ENCODE measurements at regions not wholly inside any gene's neighbourhood (a gene's known extent, or its start where the extent isn't known, plus 50 kb on each side); places are given as distances from the start of the nearest gene placed in this dataset.
A peak's percentile ranks its signal among the peaks of the same experiment; 100 is the strongest.

DNA sequence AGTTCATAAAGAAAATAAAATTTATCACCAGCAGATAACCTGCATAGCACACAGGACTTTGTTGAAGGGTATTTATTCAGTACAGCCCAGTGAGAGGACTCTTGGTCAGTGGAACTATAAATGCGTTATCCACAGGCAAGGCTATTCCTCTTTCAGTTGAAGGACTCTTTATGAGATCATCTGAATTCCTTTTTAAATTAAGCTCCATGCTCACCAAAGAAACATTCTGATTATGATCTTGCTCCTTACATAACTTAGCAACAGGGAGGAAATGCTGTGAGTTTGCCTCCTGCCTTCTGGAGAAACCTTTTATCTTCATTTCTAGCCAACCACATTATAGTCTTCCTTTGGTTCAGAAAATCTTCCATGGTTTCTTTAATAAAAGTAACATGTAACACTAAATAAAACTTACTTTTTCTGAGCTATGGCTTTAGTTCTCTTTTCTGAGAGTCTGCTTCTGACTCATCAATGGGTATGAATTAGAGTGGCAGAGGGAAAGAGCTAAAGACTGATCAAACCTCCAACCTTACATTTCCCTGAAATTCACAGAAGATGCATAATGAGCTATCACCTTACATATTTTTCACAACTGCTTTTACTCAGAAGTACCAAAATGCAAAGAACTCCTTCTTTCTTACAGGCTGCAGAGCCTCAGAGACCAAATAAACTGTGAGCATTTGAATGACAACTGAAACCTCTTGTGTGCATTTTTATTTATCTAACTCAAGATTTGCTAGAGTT, 267.2 kb downstream of the ADGRG6 start:
- H3K4me1 Mint-ChIP-seq (ENCODE audit: low read depth), result peaks cover 57% of the 10 kb centered on the region

DNA sequence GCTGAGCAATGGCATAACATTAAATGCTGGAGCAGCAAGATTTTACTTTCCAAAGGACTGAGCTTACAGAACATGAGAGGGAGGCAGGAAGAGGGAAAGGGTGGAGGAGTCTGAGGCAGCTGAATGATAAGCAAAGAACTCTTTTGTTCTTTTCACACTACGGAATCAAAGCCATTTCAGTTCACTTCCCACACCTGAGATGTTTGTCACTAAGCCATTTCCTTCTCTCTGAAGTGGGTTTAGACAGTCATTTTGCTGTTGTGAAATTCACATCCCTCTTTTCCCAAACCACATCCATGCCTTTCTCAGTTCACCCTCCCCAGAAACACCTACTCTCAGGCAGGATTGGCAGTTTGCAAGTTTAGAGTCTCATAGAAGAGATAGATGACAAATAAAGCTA, 267.9 kb downstream of the ADGRG6 start:
- Mint-ChIP-seq H3K27me3 (ENCODE audit: low read depth) (no peaks in the 10 kb centered on the region), H3K4me3 (peak overlapping the region; percentile 40 to 68), H3K27ac (no peak overlapping the region), H3K4me1 (ENCODE audit: low read depth) (peaks cover 55% of the 10 kb centered on the region), H3K9me3 (peaks cover 6 to 10% of the 10 kb centered on the region in 2 donors), H3K36me3 (ENCODE audit: insufficient read depth in 2 of 2) (peaks cover 8 to 17% of the 10 kb centered on the region in 2 donors)
- ATAC-seq (replicated peaks in 1 of 2) (peak; percentile 58 to 61), DNase-seq (peak in 1 of 2 donors; percentile 1)

More for the DNA sequence above, 267.2 kb downstream of the ADGRG6 start:
- Mint-ChIP-seq H3K4me3 (peak overlapping the region; percentile 40 to 68), H3K27me3 (ENCODE audit: low read depth) (no peaks in the 10 kb centered on the region), H3K27ac (peak overlapping the region; percentile 20), H3K9me3 (peaks cover 6 to 7% of the 10 kb centered on the region in 2 donors), H3K36me3 (ENCODE audit: insufficient read depth in 2 of 2) (peaks cover 8 to 12% of the 10 kb centered on the region in 2 donors)
- peak; percentile 73 to 76 for ATAC-seq (replicated peaks in 1 of 2)
- DNase-seq, result no peak

DNA sequence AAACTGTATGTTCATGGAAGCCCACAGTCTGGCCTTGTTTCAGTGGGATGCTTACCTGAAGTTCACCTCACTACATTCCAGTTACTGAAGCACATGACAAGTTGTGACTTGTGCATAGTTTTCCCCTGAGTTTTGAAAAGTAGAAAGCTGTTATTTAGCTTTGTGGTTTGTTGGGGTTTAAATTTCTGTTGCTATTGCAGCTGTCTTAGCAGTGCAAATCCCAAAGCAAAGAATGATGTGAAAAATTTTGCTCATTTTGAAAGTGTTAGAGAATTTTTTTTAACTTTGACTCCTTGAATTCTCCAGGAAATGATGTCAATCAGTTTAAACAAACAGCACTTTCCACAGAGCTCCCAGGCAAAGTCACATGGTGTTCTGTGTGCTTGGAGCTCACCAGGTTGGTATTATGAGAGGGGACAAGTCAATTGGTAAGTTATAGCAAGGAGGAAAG, 268.4 kb downstream of the ADGRG6 start:
- no peaks in the 10 kb centered on the region for H3K27me3 Mint-ChIP-seq (ENCODE audit: low read depth)
- peaks cover 9 to 10% of the 10 kb centered on the region in 2 donors for H3K9me3 Mint-ChIP-seq
- H3K27ac Mint-ChIP-seq, result no peak overlapping the region
- no peak for ATAC-seq (replicated peaks in 1 of 2)
- peaks cover 8 to 17% of the 10 kb centered on the region in 2 donors for H3K36me3 Mint-ChIP-seq (ENCODE audit: insufficient read depth in 2 of 2)
- H3K4me1 Mint-ChIP-seq (ENCODE audit: low read depth), result peaks cover 50% of the 10 kb centered on the region
- DNase-seq, result no peak
- peak overlapping the region; percentile 40 to 68 for H3K4me3 Mint-ChIP-seq

DNA sequence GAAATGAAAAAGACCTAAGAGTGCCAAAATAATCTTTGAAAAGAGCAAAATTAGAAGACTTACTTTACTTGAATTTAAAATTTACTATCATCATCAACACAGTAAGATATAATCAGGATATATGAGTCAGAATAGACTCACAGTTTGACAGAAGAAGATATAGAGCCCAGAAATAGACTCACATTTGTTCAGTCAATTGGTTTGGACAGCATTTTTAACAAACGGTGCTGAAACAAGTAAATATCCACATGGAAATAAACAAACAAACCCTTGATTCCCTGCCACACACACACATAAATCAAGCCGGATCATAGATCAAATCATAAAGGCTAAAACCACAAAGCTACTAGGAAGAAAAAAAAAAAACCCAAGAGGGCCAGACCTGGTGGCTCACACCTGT, 291.1 kb downstream of the ADGRG6 start:
- Mint-ChIP-seq H3K27me3 (ENCODE audit: low read depth) (peaks cover 7% of the 10 kb centered on the region), H3K36me3 (ENCODE audit: insufficient read depth in 2 of 2) (peaks cover 7 to 12% of the 10 kb centered on the region in 2 donors), H3K9me3 (peaks cover 6 to 12% of the 10 kb centered on the region in 2 donors), H3K4me1 (ENCODE audit: low read depth) (peaks cover 8% of the 10 kb centered on the region), H3K4me3 (no peak overlapping the region), H3K27ac (no peak overlapping the region)
- no peak for ATAC-seq (replicated peaks in 1 of 2)
- DNase-seq, result no peak

DNA sequence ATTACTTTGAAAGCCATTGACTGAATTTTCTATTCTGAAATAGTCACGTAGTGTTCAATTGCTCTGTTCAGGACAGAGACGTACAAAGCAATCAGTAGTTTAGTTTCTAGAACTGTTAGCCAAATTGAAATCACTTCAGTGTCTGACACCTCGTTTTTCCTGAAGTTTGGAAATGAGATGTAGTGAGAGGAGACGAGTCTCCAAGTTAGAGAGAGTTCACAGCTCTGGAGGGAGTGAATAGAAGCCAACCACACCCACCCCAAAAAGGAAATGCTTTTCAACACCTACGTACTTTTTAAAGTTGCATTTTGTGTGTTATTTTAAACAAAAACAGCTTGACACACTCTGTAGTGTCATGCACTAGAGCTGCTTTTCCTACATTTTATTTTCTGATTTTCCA, 296.0 kb downstream of the ADGRG6 start:
- Mint-ChIP-seq H3K4me3 (no peak overlapping the region), H3K9me3 (peaks cover 3 to 6% of the 10 kb centered on the region in 2 donors), H3K27me3 (ENCODE audit: low read depth) (peaks cover 7% of the 10 kb centered on the region), H3K36me3 (ENCODE audit: insufficient read depth in 2 of 2) (peaks cover 0 to 1% of the 10 kb centered on the region in 2 donors), H3K4me1 (ENCODE audit: low read depth) (peaks cover 4% of the 10 kb centered on the region), H3K27ac (no peak overlapping the region)
- ATAC-seq (replicated peaks in 1 of 2) (no peak), DNase-seq (no peak)

DNA sequence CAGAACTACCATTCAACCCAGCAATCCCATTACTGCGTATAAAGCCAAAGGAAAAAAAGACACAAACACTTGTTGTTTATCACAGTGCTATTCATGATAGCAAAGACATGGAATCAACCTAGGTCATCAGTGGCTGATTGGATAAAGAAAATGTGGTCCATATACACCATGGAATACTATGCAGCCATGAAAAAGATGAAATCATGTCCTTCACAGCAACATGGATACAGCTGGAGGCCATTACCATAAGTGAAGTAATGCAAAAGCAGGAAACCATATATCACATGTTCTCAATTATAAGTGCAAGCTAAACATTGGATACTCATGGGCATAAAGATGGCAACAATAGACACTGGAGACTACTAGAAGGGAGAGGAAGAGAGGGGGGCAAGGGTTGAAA, 299.6 kb downstream of the ADGRG6 start:
- H3K4me1 Mint-ChIP-seq (ENCODE audit: low read depth), result peaks cover 8% of the 10 kb centered on the region
- no peaks in the 10 kb centered on the region for H3K27me3 Mint-ChIP-seq (ENCODE audit: low read depth)
- H3K9me3 Mint-ChIP-seq, result peaks cover 3 to 4% of the 10 kb centered on the region in 2 donors
- ATAC-seq (replicated peaks in 1 of 2) (no peak), DNase-seq (no peak)
- H3K4me3 Mint-ChIP-seq, result no peak overlapping the region
- peaks cover 0 to 1% of the 10 kb centered on the region in 2 donors for H3K36me3 Mint-ChIP-seq (ENCODE audit: insufficient read depth in 2 of 2)
- no peak overlapping the region for H3K27ac Mint-ChIP-seq

DNA sequence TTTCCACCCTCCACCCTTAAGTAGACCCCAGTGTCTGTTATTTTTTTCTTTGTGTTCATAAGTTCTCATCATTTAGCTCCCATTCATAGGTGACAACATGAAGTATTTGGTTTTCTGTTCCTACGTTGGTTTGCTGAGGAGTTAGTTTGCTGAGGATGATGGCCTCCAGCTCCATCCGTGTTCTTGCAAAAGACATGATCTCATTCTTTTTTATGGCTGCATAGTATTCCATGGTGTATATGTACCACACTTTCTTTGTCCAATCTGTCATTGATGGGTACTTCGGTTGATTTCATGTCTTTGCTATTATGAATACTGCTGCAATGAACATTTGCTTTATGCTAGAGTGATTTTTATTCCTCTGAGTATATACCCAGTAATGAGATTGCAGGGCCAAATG, 301.2 kb downstream of the ADGRG6 start:
- H3K9me3 Mint-ChIP-seq, result peaks cover 3 to 4% of the 10 kb centered on the region in 2 donors
- no peak for DNase-seq
- H3K4me1 Mint-ChIP-seq (ENCODE audit: low read depth), result peaks cover 8% of the 10 kb centered on the region
- H3K36me3 Mint-ChIP-seq (ENCODE audit: insufficient read depth in 2 of 2), result peaks cover 0 to 1% of the 10 kb centered on the region in 2 donors
- no peaks in the 10 kb centered on the region for H3K27me3 Mint-ChIP-seq (ENCODE audit: low read depth)
- H3K27ac Mint-ChIP-seq, result no peak overlapping the region
- H3K4me3 Mint-ChIP-seq, result no peak overlapping the region
- no peak for ATAC-seq (replicated peaks in 1 of 2)

DNA sequence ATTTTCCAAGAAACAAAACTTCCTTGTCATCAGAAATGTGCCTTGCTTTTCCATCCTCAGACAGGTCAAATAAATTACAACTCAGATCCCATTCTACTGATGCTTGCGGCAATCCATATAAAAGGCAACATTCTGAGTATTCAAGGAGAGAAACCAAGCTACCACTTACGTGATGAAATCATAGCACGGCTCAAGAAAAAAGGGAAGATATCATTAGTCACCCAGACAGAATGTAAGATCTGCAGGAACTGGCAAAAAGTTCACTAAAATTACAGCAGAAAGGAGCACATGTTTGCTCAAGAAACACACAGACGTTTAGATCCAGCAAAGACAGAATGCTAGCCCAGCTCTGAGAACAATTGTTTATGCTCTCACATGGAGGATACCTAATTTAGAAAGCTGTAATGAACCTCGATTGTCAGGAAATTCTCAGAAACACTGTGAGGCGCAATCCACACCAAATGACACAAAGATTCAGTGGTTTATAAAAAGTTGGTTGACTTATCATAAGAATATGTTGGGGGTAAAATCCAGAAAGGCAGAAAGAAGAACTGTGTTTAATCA, 304.2 kb downstream of the ADGRG6 start:
- no peak for ATAC-seq (replicated peaks in 1 of 2)
- peak overlapping the region in 1 of 2 donors; percentile 16 for H3K4me3 Mint-ChIP-seq

DNA sequence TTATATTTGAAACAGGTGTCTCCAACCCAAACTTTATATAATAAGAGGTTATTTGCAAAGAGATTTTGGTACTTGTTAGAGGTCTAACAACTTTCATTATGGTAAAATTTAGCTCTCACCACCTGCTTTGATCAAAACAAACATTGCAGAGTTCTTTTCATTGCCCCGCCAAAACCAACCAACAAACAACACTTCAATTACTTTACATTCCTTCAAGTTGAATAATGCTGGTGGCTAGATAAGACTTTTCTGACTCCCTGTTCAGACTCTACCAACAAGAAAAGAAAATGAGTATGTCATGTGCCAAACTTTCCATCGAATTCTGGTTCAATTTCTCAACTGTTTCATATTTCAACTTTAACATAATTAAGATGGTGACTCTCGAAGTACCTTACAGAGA, 311.1 kb downstream of the ADGRG6 start:
- no peaks in the 10 kb centered on the region for H3K36me3 Mint-ChIP-seq (ENCODE audit: insufficient read depth in 2 of 2)
- peaks cover 0 to 2% of the 10 kb centered on the region in 2 donors for H3K9me3 Mint-ChIP-seq
- H3K27me3 Mint-ChIP-seq (ENCODE audit: low read depth), result no peaks in the 10 kb centered on the region
- H3K4me3 Mint-ChIP-seq, result no peak overlapping the region
- ATAC-seq (replicated peaks in 1 of 2), result no peak
- DNase-seq, result no peak
- H3K4me1 Mint-ChIP-seq (ENCODE audit: low read depth), result no peaks in the 10 kb centered on the region
- H3K27ac Mint-ChIP-seq, result no peak overlapping the region

More for the DNA sequence above, 304.2 kb downstream of the ADGRG6 start:
- H3K36me3 Mint-ChIP-seq (ENCODE audit: insufficient read depth in 2 of 2), result peaks cover 0 to 1% of the 10 kb centered on the region in 2 donors
- H3K9me3 Mint-ChIP-seq, result peaks cover 0 to 1% of the 10 kb centered on the region in 2 donors
- no peak for DNase-seq
- H3K27me3 Mint-ChIP-seq (ENCODE audit: low read depth), result no peaks in the 10 kb centered on the region
- H3K27ac Mint-ChIP-seq, result no peak overlapping the region
- peaks cover 8% of the 10 kb centered on the region for H3K4me1 Mint-ChIP-seq (ENCODE audit: low read depth)

DNA sequence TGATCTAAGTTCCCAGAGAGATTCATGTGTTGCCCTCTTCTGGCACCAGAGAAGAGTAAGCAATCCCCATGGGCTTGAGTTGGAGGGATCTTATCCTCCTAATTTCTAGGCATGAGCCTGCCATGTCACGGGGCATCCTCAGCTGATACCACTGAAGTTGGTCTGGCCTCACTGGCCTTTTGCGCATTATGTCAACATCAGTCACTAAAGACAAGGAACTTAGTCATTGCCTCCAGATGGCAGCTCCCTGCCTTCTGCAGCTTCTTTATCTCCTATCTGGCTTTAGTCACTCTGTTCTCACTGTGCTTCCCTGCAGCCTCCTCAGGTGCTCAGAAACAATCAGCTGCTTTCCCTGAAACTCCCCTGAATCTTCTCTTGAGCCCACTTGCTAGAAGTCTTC, 312.2 kb downstream of the ADGRG6 start:
- no peak for DNase-seq
- Mint-ChIP-seq H3K36me3 (ENCODE audit: insufficient read depth in 2 of 2) (no peaks in the 10 kb centered on the region), H3K4me1 (ENCODE audit: low read depth) (no peaks in the 10 kb centered on the region), H3K27ac (no peak overlapping the region), H3K27me3 (ENCODE audit: low read depth) (no peaks in the 10 kb centered on the region), H3K9me3 (peaks cover 0 to 2% of the 10 kb centered on the region in 2 donors), H3K4me3 (no peak overlapping the region)
- no peak for ATAC-seq (replicated peaks in 1 of 2)

DNA sequence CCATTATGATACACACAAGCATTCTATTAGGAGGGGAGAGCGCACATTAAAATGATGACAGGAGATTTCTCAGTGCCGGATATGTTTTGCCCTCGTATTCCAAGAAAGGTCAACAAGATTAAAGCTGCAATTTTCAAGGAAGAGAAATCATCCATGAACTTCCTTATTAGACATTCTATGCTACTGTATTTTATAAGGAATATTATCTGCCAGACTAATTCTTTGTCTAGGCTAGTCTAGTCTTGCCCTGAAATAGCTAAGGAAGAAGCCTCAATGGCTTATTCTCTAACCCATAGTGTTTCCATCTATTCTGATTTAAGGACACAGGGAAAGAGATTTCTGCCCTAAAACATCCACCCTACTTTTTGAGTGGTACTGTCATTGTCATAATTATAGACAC, 315.4 kb downstream of the ADGRG6 start:
- no peaks in the 10 kb centered on the region for H3K36me3 Mint-ChIP-seq (ENCODE audit: insufficient read depth in 2 of 2)
- H3K27ac Mint-ChIP-seq, result no peak overlapping the region
- no peaks in the 10 kb centered on the region for H3K27me3 Mint-ChIP-seq (ENCODE audit: low read depth)
- DNase-seq (no peak), ATAC-seq (replicated peaks in 1 of 2) (no peak)
- H3K9me3 Mint-ChIP-seq, result no peaks in the 10 kb centered on the region
- no peak overlapping the region for H3K4me3 Mint-ChIP-seq
- H3K4me1 Mint-ChIP-seq (ENCODE audit: low read depth), result no peaks in the 10 kb centered on the region

DNA sequence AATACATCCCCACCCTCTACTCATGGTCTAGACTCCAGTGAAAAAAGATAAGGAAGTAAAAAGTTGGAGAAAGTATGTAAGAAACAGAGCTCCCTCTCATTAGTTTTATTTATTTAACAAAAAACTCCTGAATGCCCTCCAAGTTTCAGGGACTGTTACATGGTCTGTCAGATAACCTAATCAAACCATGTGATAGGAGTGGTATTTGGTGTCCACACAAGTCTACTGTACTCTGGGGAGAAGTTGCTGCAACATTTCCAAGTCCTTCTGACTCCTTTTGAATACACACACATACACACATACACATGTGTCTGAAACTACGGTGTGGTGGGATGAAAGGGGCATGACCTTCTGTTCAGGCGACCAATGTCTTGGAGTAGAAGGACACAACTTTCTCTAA, 320.0 kb downstream of the ADGRG6 start:
- H3K4me3 Mint-ChIP-seq, result no peak overlapping the region
- no peaks in the 10 kb centered on the region for H3K4me1 Mint-ChIP-seq (ENCODE audit: low read depth)
- no peaks in the 10 kb centered on the region for H3K27me3 Mint-ChIP-seq (ENCODE audit: low read depth)
- ATAC-seq (replicated peaks in 1 of 2) (no peak), DNase-seq (no peak)
- no peak overlapping the region for H3K27ac Mint-ChIP-seq
- no peaks in the 10 kb centered on the region for H3K9me3 Mint-ChIP-seq
- no peaks in the 10 kb centered on the region for H3K36me3 Mint-ChIP-seq (ENCODE audit: insufficient read depth in 2 of 2)

DNA sequence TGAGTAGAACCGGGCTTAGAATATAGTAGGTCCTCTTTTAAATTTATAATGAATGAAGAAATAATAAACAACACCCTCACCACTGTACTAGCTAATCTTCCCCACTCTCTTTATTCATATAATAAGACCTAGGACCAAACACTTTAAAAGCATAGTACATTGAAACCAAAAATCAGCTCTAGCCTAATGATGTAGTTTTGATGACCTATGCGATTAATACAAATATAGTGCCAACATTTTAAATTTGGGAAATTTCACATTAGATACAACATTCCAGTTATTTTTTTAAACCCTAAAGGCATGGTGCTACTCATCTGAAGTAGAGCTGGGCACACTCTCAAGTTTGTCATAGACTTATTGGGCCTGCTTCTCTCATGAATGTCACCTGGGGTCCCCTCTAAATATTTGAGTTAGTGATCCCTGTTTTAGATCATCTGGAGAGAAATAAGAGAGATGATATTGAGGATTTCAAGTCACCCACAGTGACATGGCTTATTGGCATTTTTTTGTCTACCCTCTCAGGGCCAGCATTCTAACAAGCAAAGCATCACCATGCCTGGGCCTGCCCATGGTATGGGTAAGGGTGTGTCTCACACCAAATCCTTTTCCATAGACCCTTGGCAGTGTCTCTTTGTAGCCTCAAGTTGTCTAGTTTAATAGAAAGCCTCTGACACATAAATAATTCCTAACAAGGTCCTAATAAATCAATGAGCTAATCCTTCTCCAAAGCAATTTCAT, 319.8 kb downstream of the HIVEP2 start:
- Mint-ChIP-seq H3K36me3 (ENCODE audit: insufficient read depth in 2 of 2) (no peaks in the 10 kb centered on the region), H3K27ac (no peak overlapping the region), H3K9me3 (no peaks in the 10 kb centered on the region)

More for the DNA sequence above, 319.8 kb downstream of the HIVEP2 start:
- Mint-ChIP-seq H3K4me1 (ENCODE audit: low read depth) (peaks cover 4% of the 10 kb centered on the region), H3K4me3 (no peak overlapping the region), H3K27me3 (ENCODE audit: low read depth) (no peaks in the 10 kb centered on the region)
- ATAC-seq (replicated peaks in 1 of 2), result no peak
- DNase-seq, result no peak
